Activated T-helper 1 cell treated with anti-CD3 and anti-CD28 coated beads, Interleukin-2, amount 50 U/mL, for 16 hours (primary cell): ENCODE measurements at regions not wholly inside any gene's neighbourhood (a gene's known extent, or its start where the extent isn't known, plus 50 kb on each side); places are given as distances from the start of the nearest gene placed in this dataset.

Source experiments
- DNase-seq, 2 donors: peaks; one replicate each; pipeline ENCODE4 v3.0.0-alpha.2; 2020; ENCODE audit warnings: low read depth in 1 of 2, low spot score in 1 of 2

DNA sequence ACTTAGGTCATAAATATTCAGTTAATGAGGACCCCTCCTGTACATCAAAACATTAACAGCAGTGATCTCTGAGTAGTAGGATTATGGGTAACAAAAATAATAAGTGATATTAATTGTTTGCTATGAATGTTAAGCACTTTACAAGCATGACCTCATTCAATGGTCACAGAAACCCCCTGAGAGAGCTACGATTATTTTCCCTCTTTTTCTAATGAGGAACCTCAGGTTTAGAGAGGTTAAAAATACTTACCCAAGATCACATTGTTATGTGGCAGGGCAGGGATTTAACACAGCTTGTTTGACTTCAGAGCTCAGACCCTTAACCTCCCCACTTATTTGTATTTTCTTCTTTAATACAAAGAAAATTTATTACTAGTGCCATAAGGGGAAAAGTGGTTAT lies 228.2 kb downstream of the TBL1XR1 start:
- DNase-seq, result no peak

DNA sequence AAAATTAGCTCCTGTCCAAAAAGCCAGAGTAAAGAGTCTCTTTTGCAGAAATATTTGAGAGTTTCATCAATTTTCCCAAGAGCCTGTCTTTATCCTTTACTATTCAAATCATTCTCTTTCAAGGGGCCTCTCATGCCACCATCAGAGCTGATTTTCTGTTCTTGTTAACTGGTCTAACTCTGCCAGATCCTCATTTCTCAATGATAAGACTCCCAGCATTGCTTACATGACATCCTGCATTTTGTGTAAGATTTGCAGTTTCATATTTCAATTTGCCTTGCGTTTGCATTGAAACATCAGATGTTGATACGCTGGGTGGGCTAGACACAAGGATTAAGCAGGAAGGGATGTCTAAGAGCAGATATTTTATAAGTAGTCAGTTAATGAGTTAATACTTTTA lies 228.7 kb downstream of the TBL1XR1 start:
- DNase-seq, result no peak

DNA sequence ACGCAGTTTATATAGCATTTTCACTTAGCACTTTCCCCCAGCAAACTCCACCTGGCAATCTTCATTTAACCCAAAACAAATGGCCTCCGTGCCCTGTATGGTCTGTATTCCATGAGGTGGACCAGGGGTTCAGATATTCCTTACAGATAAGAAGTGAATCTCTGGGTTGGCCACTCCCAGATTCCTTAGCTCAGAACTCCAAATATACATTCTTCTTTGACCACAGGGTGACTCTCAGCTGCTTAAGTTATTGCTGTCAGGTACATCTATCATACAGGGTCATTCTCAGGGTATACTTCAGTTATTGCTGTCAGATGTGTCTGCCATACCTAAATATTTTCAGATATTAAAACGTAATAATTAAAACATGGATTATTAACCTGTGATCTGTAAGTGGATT lies 229.8 kb downstream of the TBL1XR1 start:
- DNase-seq, result no peak

DNA sequence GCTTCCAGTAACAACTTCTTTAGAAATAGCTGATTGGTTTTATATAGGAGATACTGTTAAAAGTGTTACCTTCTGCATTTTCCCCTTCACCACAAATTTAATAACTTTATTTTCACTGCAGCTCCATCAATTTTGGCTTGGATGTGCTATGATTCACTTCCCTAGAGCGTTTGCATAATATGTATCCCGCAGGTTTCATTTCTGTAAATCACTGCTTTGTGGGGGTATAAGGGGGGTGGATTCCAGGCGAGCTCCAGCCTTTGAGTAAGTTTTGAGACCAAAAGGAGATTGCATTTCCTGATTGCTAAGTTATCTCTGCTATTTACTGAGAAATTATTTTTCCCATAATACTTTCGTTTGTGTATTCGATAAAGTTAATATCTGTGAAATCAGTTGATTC lies 232.6 kb downstream of the TBL1XR1 start:
- DNase-seq, result no peak

DNA sequence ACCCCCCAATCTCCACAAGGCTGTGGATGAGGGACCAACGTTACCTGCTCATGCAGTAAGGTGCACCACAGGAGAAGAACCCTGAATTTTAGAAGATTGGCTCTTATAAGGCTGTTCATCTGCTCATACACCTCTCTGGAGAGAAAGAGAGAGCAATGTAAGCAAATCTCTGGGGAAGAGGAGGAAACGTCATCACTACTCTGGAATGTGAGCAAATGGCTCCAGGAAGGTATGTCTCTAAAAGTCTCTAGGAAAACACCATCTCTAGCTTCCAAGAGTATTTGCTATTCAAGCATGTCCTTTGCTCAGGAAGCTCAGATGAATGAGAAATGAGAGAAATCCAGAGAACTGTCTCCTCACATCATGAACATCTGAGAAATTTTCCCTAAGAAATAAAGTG lies 235.4 kb downstream of the TBL1XR1 start:
- no peak for DNase-seq

DNA sequence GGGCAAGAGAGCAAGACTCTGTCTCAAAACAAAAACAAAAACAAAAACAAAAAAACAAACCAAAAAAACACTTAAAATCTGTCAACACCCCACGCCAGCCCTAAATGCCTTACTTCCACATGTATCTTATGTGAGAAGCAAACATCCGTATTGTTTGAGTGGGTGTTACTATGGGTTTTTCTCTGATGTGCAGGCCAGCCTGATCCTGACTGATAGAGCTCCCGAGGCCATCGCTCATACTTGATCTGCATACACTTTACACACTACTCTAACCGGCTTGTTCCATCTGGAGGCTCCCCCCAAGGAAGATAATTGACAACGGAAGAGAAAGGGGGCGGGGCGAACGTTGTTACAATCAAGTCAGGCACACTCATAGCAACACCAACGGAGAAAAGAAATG lies 237.4 kb downstream of the TBL1XR1 start:
- no peak for DNase-seq

DNA sequence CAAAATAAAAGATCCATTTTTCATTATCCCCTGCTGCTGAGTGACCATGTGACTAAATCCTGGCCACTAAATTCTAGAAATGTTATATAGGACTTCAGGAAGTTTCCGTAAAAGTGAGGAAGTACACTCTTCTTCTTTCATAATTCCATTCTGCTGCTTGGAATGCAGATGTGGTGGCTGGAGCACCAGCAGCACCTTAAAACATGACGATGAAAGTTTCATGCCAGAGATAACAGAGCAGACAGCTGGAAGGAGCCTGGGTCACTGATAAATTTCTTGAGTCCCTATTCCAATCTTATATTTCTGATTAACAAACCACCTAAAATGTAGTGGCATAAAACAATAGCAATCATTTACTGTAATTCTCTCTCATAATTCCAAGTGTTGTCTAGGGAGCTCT lies 238.7 kb downstream of the TBL1XR1 start:
- no peak for DNase-seq

DNA sequence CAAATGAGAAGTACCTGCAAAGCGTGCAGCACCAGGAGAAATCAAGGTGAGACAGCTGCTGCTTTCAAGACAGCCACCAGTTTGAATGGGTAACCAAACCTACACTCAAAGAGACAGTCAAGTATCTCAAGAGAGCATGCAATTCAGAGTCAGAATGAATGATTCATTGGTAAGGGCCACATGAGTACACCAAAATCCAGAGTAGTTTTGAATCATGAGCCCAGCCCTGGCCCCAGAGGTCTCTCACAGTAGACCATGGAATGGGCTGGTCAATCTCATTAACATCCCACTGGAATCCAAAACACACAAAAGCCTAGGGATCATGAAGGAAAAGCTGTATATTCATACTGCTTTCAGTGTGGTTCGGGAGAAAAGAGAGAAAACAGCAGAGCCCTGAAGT lies 242.8 kb downstream of the TBL1XR1 start:
- no peak for DNase-seq

DNA sequence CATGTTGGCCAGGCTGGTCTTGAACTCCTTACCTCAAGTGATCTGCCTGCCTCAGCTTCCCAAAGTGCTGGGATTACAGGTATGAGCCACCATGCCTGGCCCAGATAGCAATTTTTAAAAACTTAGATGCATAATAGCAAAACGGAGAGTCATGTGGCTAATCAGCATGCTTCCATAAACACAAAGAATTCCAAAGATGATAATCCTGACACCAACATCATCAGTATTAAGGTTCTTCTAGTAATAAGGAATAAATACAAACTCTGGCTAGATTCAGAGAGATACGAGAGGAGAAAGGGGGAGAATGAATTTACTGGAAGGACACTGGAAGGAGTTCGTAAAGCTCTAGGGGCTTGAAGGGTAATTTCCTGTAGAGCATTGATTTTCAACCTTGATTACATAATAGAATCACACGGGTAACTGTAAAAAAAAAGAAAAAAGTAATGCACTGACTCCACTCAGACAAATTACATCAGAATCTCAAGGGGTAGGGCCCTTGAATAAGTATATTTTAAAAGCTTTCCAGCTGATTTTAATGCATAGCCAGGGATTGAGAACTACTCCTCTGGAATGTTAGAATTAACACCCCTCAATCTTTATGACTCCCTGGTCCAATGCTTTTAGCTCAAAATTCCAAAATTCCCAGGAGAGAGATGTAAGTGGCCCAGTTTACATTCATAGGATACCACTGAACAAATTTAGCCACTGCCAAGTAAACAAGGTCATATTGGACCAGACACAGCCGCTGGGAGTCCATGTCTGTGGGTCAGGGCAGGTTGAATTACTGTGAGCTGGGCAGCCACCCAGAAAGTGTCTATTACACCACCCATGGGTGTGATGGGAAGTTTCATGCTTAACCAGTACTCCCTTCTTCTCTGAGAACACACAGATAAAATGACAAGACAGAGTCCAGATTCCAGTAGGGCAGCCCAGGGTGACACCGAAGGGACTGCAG lies 243.9 kb downstream of the TBL1XR1 start:
- DNase-seq, result no peak

DNA sequence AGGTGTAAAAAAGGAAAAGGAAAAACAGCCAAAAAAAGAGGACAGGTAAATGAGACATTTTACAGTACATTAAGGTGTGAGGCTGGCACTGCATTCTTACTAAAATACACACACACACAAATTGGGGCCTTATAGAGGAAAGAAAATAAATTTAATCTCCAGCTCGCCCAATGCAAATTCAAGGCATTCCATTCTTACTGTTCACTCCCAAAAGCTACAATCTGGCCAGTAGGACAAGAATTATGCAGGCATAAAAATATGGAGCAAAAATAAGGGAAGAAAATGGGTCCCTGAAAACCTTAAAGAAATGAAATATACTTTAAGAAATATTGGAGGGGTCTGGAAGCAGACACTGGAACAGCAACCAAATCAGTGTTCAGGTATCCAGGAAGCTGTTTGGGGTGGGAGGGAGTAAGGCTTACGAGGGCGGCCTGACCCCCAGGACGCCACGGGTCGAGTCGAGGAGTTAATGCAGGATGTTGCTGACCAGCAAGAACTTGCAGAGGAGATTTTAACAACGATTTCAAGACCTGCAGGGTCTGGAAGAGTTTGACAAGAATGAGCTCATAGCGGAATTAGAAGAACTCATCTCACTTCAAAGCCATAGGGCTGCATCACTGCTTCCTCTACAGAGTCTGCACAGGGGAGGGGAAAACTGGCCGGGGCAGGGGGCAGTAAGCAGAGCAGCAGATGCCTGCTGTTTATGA lies 245.5 kb downstream of the TBL1XR1 start:
- no peak for DNase-seq

DNA sequence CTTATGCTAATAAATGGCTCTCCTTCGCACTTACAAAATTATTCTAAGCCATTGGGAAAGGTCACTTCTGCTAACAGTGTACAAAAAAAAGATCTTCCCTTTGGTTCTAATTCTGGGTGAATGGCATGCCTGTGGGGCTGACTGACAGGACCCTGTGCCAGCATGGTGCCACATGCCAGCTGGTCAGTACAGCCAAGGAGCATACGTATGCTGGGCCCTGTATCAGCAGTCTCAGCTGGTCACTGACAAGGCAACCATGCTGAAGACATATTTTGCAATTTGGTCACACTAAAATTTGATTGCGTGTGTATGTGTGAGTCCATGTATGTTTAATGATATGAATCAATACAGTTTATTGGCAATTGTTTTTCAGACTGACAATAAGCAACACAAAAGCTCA lies 246.1 kb downstream of the TBL1XR1 start:
- DNase-seq, result no peak

DNA sequence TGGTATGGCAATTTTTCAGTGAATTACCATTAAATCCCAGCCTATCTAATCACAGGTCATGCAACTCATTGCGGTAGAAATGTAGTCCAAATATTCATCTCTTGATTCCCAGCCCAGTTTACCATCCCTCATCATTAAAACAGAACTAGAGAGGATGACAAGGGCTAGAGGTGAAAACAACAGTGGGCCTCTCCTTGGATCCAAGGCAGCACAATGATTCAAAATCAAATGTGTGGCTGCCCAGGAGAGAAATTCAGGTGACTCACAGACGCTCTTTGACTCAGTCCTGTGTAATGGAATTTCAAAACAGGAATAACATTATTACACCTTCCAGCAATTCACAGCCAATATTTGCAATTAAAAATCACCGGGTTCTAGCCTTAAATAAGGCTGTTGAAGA lies 246.5 kb downstream of the TBL1XR1 start:
- no peak for DNase-seq

DNA sequence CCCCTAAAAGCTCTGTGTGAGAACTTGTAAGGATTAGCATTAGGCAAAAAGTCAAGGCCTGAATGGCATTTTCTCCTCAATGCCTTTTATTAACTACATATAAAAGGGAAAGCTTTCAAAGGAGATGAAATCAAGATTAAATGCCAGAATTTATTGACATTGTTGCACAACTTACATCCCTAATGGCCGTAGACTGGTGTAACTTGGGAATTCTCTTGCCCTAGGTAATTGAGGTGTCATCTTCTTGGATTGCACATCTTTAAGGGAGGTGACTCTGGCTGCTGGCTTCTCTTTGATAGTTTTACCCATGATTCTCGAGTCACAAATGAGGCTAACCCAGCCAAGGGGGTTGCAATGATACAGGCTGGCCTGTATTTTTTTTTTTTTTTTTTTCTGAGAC lies 249.1 kb downstream of the TBL1XR1 start:
- no peak for DNase-seq

DNA sequence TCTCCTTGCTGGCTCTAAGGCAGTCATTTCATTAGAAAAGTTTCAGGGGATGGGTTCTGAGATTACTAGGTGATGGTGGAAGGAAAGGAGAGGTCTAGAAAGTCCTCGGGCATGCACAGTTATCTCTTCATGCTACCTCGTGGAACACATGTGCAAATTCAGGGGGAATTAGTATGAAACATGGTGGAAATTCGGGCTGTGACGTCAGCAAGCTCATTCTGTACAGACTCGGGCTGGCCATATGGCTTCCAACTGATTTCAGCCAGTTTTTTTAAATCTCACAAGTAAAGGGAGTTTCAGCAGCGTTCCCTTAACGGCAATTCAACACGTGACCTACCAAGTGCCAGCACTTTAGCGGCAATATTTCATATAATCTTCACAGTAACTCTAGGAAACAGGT lies 251.1 kb downstream of the TBL1XR1 start:
- DNase-seq, result no peak

DNA sequence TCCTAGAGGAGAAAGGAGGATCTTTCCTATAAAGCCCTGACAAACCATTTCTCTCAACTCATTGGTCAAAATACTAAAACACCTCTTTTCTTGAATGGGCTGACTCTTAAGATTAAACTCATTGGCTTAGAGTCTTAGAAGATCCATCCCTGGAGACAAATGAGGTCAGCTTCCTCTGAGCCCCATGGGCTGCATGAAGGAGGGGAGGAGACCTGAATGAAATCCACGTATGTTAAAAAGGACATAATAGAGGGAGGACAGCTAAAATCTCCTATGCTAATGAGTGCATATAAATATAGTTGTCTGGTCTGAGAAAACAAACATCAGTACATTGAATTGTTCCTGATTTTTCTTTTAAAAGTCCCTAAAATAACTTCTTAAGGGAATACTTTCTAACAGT lies 255.0 kb downstream of the TBL1XR1 start:
- no peak for DNase-seq

DNA sequence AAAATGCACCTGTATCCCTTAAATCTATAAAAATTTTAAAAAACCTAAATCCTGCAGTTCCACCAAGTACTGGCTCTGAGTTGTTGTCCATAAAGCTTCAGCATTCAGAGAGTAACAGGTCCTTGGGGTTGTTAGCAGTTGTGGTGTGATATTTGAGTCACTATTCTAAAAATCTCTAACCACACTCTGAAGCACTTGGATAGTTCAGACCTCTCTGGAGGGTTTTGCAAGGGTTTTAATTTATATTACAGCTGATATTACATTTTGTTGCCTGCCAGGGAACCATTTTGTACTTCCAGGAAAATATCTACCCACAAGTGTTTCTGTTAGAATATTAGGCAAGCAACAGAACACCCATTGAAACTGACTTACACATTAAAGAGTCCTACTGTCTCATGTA lies 255.6 kb downstream of the TBL1XR1 start:
- DNase-seq, result no peak

DNA sequence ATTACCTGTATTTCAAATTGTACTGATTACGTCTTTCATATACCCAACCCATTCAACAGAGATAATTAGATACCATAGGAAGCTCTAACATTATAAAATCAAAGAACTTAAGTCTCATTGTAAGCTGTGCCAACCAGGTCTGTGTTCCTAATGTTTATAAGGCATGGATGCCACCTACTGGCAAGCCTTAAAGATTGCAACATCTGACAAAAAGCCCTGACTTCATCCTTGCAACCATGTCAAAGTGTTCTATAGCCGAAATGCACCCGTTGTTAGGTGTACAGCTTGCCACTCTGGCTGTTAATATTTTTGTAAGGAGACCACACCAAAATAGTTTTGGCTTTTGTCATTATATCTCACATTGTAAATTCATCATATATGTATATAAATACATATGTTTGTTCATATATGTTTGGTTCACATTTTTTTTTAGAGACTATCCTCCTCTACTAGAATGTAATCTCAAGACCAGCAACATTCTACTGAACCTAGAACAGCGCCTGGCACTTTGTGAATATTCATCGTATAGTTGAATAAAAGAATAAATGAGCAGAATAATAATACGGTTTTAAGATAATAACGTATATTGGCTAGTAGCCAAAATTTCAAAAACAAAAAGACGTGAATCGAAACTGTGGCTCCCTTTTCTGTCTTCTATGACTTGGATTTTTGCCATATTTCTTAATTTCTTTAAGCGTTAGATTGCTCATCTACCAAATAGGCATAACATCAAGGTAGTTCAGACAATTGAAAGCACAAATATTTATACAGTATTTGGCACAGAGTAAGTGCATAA lies 258.1 kb downstream of the TBL1XR1 start:
- peak in 1 of 2 donors; percentile 1 for DNase-seq

DNA sequence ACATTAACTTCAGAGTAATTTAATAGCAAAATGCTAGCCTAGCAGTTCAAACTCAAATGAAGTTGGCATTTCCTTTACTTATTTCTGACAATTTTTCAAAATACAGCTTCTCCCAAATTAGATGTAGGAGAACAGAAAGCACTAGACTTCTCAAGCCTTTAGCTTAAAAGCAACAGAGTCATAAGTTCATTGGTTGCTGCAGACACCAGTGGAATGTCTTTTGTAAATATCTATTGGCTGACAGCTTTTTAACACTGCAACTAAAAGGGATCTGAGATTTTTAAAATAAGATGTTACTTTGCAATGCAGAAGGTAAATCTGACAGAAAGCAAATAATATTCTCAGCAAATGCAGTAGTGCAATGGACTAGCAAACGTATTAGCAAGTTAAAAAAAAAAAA lies 259.3 kb downstream of the TBL1XR1 start:
- DNase-seq, result no peak

DNA sequence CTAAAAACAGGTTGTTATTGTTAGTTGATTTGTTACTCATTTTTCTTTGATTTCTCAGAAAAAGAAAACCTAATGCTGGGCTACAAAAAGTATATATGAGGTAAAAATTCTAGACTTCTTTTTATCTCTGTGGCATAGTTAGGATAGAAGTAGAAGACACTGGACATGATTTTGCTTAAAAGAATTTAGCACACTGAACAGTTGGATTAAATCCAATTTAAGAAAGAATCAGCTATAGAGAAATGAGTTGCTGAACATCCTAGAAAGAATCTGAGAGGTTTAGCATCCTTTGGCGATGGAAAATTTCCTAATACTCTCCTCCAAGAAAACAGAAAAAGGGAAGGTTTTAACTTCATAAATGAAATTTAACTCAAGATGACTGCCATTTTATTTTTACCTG lies 259.7 kb downstream of the TBL1XR1 start:
- no peak for DNase-seq

DNA sequence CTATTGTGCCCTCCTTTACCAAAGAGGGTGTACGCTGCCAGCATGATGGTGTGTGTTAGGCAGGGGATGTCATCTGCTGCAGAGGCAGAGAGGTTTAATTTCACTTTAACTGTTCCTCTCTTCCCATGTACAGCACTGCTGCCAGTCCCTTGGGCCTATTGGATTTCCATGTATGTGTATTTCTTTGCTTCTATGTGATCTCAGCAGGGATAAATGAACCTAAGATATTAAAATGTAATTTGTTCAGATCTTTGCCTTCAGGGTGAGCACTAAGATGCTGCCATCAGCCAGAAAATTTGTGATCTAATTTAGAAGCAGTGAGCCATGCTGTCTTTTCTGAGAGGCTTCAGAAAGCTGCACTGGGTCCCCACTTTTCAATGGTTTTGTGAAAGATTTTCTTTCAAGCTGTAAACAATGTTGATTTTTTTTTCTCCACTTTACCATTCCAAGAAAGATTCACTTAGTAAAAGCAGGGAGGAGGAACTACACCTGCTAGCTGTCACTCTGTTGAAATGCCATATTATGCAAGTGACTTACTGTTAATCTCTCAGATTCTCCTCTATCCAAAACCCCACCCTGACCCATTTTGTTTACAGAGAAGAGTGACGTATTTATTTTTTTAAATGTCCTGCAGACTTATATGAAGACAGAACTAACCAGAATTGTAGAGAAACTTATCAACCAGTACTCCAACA lies 261.9 kb downstream of the TBL1XR1 start:
- DNase-seq, result no peak

DNA sequence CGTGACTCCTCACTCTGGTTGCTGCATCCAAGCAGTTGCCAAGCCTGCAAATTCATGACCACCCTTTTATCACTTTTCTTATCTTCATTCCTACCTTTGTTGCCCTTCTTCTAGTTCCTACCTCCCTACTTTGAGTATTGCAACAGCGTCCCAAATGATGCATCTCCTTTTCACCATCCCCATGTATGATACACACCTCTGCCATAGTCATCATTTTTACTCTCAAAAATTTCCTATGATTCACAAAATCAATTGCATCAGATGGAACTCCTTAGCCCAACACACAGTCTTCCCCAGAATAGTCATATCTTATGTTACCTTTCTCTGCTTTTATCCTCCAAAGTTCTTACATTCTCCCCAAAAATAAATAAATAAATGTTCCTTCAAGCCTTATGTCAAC lies 262.6 kb downstream of the TBL1XR1 start:
- DNase-seq, result no peak
